GM12865 (cell line): ENCODE measurements at regions not wholly inside any gene's neighbourhood (a gene's known extent, or its start where the extent isn't known, plus 50 kb on each side); places are given as distances from the start of the nearest gene placed in this dataset.

Experiments
- DNase-seq: peaks from one replicate; pipeline ENCODE4 v3.0.0; 2010; ENCODE audit warnings: low read depth
- H3K4me3 ChIP-seq: 2 replicates; pipeline ENCODE4 v1.5.1; 2011; ENCODE audit warnings: mild to moderate bottlenecking, low read depth, low read length, control low read depth
- CTCF ChIP-seq: IDR thresholded peaks from 2 replicates; pipeline ENCODE4 v1.5.1; 2011; ENCODE audit warnings: low read length, control low read depth, low read depth, inconsistent platforms; ENCODE audit not compliant: insufficient read depth; ENCODE audit errors: missing control alignments

GRCh38 chr15:95429345-95429744 is 901.2 kb upstream of the NR2F2 start:
- H3K4me3 ChIP-seq: no peak overlapping the region
- no peak for TF ChIP-seq CTCF
- DNase-seq: no peak

- no peak for DNase-seq
- H3K4me3 ChIP-seq: no peak overlapping the region
- TF ChIP-seq CTCF: no peak
These were observed 899.0 kb upstream of the NR2F2 start for GRCh38 chr15:95431518-95431917.

GRCh38 chr15:95432878-95433405 is 897.6 kb upstream of the NR2F2 start:
- DNase-seq: no peak
- no peak overlapping the region for H3K4me3 ChIP-seq
- no peak for TF ChIP-seq CTCF

GRCh38 chr15:95439922-95440376 is 890.6 kb upstream of the NR2F2 start:
- no peak overlapping the region for H3K4me3 ChIP-seq
- no peak for TF ChIP-seq CTCF
- no peak for DNase-seq

GRCh38 chr15:95440712-95441111 is 889.8 kb upstream of the NR2F2 start:
- DNase-seq: no peak
- TF ChIP-seq CTCF: no peak
- H3K4me3 ChIP-seq: no peak overlapping the region

- no peak for TF ChIP-seq CTCF
- no peak for DNase-seq
- no peak overlapping the region for H3K4me3 ChIP-seq
These were observed 888.3 kb upstream of the NR2F2 start for GRCh38 chr15:95442107-95442719.

GRCh38 chr15:95444860-95445259 is 885.6 kb upstream of the NR2F2 start:
- no peak for DNase-seq

More at GRCh38 chr15:95444860-95445259, 885.6 kb upstream of the NR2F2 start:
- H3K4me3 ChIP-seq: no peak overlapping the region
- TF ChIP-seq CTCF: no peak
